ENCODE measurements at regions not wholly inside any gene's neighbourhood (a gene's known extent, or its start where the extent isn't known, plus 50 kb on each side); places are given as distances from the start of the nearest gene placed in this dataset.

GRCh38 chr17:56098746-56099145 lies 54.5 kb upstream of the ANKFN1 start:
- DNase-seq (ENCODE audit: extremely low spot score, unreplicated experiment): no peak
- TF ChIP-seq CTCF (IDR thresholded peaks at IDR 0.05): no peak
- peaks cover 4% of the 10 kb centered on the region for H3K9me3 Mint-ChIP-seq (ENCODE audit: unreplicated experiment)
- H3K27ac Mint-ChIP-seq (ENCODE audit: unreplicated experiment): no peak overlapping the region
- H3K27me3 Mint-ChIP-seq (ENCODE audit: unreplicated experiment): no peaks in the 10 kb centered on the region
- no peak overlapping the region for H3K4me3 Mint-ChIP-seq (ENCODE audit: unreplicated experiment)
- no peaks in the 10 kb centered on the region for H3K36me3 Mint-ChIP-seq (ENCODE audit: unreplicated experiment)
- no peaks in the 10 kb centered on the region for H3K4me1 Mint-ChIP-seq (ENCODE audit: unreplicated experiment)

GRCh38 chr17:56099649-56100048 lies 53.6 kb upstream of the ANKFN1 start:
- no peaks in the 10 kb centered on the region for H3K4me1 Mint-ChIP-seq (ENCODE audit: unreplicated experiment)
- no peaks in the 10 kb centered on the region for H3K27me3 Mint-ChIP-seq (ENCODE audit: unreplicated experiment)
- H3K36me3 Mint-ChIP-seq (ENCODE audit: unreplicated experiment): no peaks in the 10 kb centered on the region
- H3K27ac Mint-ChIP-seq (ENCODE audit: unreplicated experiment): no peak overlapping the region
- peaks cover 4% of the 10 kb centered on the region for H3K9me3 Mint-ChIP-seq (ENCODE audit: unreplicated experiment)
- no peak for TF ChIP-seq CTCF (IDR thresholded peaks at IDR 0.05)
- DNase-seq (ENCODE audit: extremely low spot score, unreplicated experiment): no peak
- H3K4me3 Mint-ChIP-seq (ENCODE audit: unreplicated experiment): no peak overlapping the region
